Stomach (tissue), 8 donors: ENCODE measurements at regions not wholly inside any gene's neighbourhood (a gene's known extent, or its start where the extent isn't known, plus 50 kb on each side); places are given as distances from the start of the nearest gene placed in this dataset.

Experiments used
- DNase-seq, 2 donors: peaks; one replicate each; pipeline versions ENCODE4 v3.0.0 to v3.0.0-alpha.2; 2013 to 2019
- H3K27ac ChIP-seq, 5 donors: fragments of 200-600 bp in 4 of 5; sonication (generic) in 4 of 5; one replicate each; pipeline ENCODE4 v1.5.1; 2013 to 2019; ENCODE audit warnings: mild to moderate bottlenecking in 1 of 5, moderate library complexity in 1 of 5
- H3K27me3 ChIP-seq, 3 donors: fragments of 200-600 bp; sonication (generic); one replicate each; pipeline ENCODE4 v1.5.1; 2017 to 2019; ENCODE audit warnings: mixed run types in 1 of 3
- H3K36me3 ChIP-seq, 4 donors: fragments of 200-600 bp; sonication (generic); 1 replicate in 3 of 4; 2 replicates in 1 of 4; pipeline ENCODE4 v1.5.1; 2016 to 2019
- H3K4me1 ChIP-seq, 4 donors: fragments of 200-600 bp; sonication (generic); one replicate each; pipeline ENCODE4 v1.5.1; 2016 to 2019
- H3K4me3 ChIP-seq, 4 donors: fragments of 200-600 bp; sonication (generic) in 3 of 4; one replicate each; pipeline ENCODE4 v1.5.1; 2016 to 2019; ENCODE audit warnings: mild to moderate bottlenecking in 1 of 4
- H3K9me3 ChIP-seq, 4 donors: fragments of 200-600 bp; sonication (generic); one replicate each; pipeline ENCODE4 v1.5.1; 2016 to 2019
- EP300 ChIP-seq: sonication (generic); formaldehyde crosslinking; IDR thresholded peaks from one replicate; pipeline ENCODE4 v1.6.1; 2017; ENCODE audit warnings: antibody characterized with exemption
- POLR2A ChIP-seq, 4 donors: fragments of 450-650 bp; IDR thresholded peaks; one replicate each; pipeline ENCODE4 v1.6.1; 2016; ENCODE audit warnings: antibody characterized with exemption in 4 of 4, control low read depth in 2 of 4, mild to moderate bottlenecking in 1 of 4, moderate library complexity in 1 of 4
- POLR2AphosphoS5 ChIP-seq, 3 donors: sonication (generic); formaldehyde crosslinking; IDR thresholded peaks; one replicate each; pipeline ENCODE4 v1.6.1; 2016; ENCODE audit warnings: antibody characterized with exemption in 3 of 3
- WGBS, 5 donors: extraction: QIAGEN DNeasy Blood & Tissue Kit in 3 of 5; methylation state at CpG; one replicate each; pipeline versions ENCODE4 v1.1.5 to v1.1.7; 2013 to 2018; 5-methylcytosine and 5-hydroxymethylcytosine counted together
- intact Hi-C: fragments of 100-400 bp; cut with DNase I; formaldehyde crosslinking; loops from one replicate; pipeline ENCODE4 v1.15.1; 2023; ENCODE audit warnings: low total_unique reads
- TF ChIP-seq, protein P1 (sequence below), 7 experiments: fragments of 450-650 bp in 4 of 7; fragments of 200-600 bp in 3 of 7; sonication (generic) in 3 of 7; IDR thresholded peaks; one replicate each; pipeline ENCODE4 v1.5.1; 2016 to 2019; ENCODE audit warnings: antibody characterized with exemption in 7 of 7, control low read depth in 2 of 7, mild to moderate bottlenecking in 1 of 7
- donor health status: healthy with polysubstance abuse.
- donor health status: Bipolar disorder and iron deficiency.
- donor health status: healthy.

GRCh38 chr7:34382166-34382893, 275.7 kb upstream of the NPSR1 start:
- Histone ChIP-seq H3K9me3 (peaks cover 7 to 24% (median 20%) of the 10 kb centered on the region in 4 donors), H3K27ac (no peak overlapping the region), H3K36me3 (no peaks in the 10 kb centered on the region), H3K4me1 (no peaks in the 10 kb centered on the region), H3K27me3 (no peaks in the 10 kb centered on the region), H3K4me3 (no peak overlapping the region)
- TF ChIP-seq POLR2AphosphoS5 (IDR thresholded peaks at IDR 0.05) (no peak), EP300 (no peak), POLR2A (IDR thresholded peaks at IDR 0.05) (no peak)
- TF ChIP-seq, protein P1, sequence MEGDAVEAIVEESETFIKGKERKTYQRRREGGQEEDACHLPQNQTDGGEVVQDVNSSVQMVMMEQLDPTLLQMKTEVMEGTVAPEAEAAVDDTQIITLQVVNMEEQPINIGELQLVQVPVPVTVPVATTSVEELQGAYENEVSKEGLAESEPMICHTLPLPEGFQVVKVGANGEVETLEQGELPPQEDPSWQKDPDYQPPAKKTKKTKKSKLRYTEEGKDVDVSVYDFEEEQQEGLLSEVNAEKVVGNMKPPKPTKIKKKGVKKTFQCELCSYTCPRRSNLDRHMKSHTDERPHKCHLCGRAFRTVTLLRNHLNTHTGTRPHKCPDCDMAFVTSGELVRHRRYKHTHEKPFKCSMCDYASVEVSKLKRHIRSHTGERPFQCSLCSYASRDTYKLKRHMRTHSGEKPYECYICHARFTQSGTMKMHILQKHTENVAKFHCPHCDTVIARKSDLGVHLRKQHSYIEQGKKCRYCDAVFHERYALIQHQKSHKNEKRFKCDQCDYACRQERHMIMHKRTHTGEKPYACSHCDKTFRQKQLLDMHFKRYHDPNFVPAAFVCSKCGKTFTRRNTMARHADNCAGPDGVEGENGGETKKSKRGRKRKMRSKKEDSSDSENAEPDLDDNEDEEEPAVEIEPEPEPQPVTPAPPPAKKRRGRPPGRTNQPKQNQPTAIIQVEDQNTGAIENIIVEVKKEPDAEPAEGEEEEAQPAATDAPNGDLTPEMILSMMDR (IDR thresholded peaks at IDR 0.05): no peak
- intact Hi-C loops: no loop called here
- DNase-seq: no peak
- WGBS, 5 donors: 67 to 83% (median 72%) methylated on average over 4 of the region's 4 CpGs

- H3K9me3 ChIP-seq: peaks cover 7 to 21% (median 18%) of the 10 kb centered on the region in 4 donors
- no peak overlapping the region for H3K27ac ChIP-seq
- H3K4me3 ChIP-seq: no peak overlapping the region
- no peaks in the 10 kb centered on the region for H3K4me1 ChIP-seq
- WGBS, 5 donors: 39 to 71% (median 51%) methylated on average over 1 of the region's 1 CpG
- intact Hi-C loops: no loop called here
- TF ChIP-seq POLR2A (IDR thresholded peaks at IDR 0.05) (no peak), POLR2AphosphoS5 (IDR thresholded peaks at IDR 0.05) (no peak), EP300 (no peak)
- TF ChIP-seq, protein P1 (IDR thresholded peaks at IDR 0.05): no peak
- H3K36me3 ChIP-seq: no peaks in the 10 kb centered on the region
- H3K27me3 ChIP-seq: no peaks in the 10 kb centered on the region
- DNase-seq: no peak
Measured at GRCh38 chr7:34385384-34385783, 272.6 kb upstream of the NPSR1 start.

GRCh38 chr7:34389332-34390078, 268.5 kb upstream of the NPSR1 start:
- no peak overlapping the region for H3K4me3 ChIP-seq
- no peak for DNase-seq
- peaks cover 0 to 2% (median 0%) of the 10 kb centered on the region in 4 donors for H3K9me3 ChIP-seq
- TF ChIP-seq POLR2A (IDR thresholded peaks at IDR 0.05): no peak
- no peak for TF ChIP-seq EP300
- TF ChIP-seq POLR2AphosphoS5 (IDR thresholded peaks at IDR 0.05): no peak
- TF ChIP-seq, protein P1 (IDR thresholded peaks at IDR 0.05): no peak
- intact Hi-C loops: no loop called here
- H3K27ac ChIP-seq: no peak overlapping the region
- no peaks in the 10 kb centered on the region for H3K4me1 ChIP-seq
- no peaks in the 10 kb centered on the region for H3K27me3 ChIP-seq
- no peaks in the 10 kb centered on the region for H3K36me3 ChIP-seq
- 74 to 87% (median 83%) methylated on average over 7 of the region's 7 CpGs for WGBS, 5 donors

DNA sequence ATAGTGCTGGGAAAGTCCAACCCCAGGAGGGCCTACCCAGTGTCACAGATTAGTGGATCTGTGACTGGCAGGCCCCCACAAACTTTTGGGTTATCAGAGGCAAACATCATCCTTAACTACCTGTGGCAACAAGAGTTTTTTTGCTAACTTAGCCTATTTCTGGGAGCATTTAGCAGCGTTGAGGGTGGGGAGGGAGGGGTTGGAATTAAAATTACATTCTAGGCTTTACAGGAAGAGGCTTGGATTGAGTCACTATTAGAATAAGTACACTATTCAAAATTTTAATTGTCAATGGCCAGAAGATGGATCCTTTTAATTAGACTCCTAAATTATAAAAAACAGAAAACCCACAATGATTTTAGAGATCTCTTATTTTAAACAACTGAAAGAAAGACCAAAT, 267.9 kb upstream of the NPSR1 start:
- Histone ChIP-seq H3K36me3 (no peaks in the 10 kb centered on the region), H3K4me3 (no peak overlapping the region), H3K27ac (no peak overlapping the region), H3K9me3 (no peaks in the 10 kb centered on the region), H3K27me3 (no peaks in the 10 kb centered on the region), H3K4me1 (no peaks in the 10 kb centered on the region)
- intact Hi-C loops: no loop called here
- TF ChIP-seq, protein P1 (IDR thresholded peaks at IDR 0.05): no peak
- no peak for TF ChIP-seq POLR2AphosphoS5 (IDR thresholded peaks at IDR 0.05)
- TF ChIP-seq EP300: no peak
- no peak for TF ChIP-seq POLR2A (IDR thresholded peaks at IDR 0.05)
- WGBS, 5 donors: 52 to 76% (median 65%) methylated on average over 1 of the region's 1 CpG
- no peak for DNase-seq
